HFFc6 (cell line): ENCODE measurements at regions not wholly inside any gene's neighbourhood (a gene's known extent, or its start where the extent isn't known, plus 50 kb on each side); places are given as distances from the start of the nearest gene placed in this dataset.

Experiments
- DNase-seq: peaks from one replicate; pipeline ENCODE4 v3.0.0-alpha.2; 2018
- H3K27ac Mint-ChIP-seq: 2 replicates; pipeline ENCODE4 v1.8.0; 2020; ENCODE audit warnings: mild to moderate bottlenecking, mixed read lengths
- H3K27me3 Mint-ChIP-seq: 2 replicates; pipeline ENCODE4 v1.8.0; 2021; ENCODE audit warnings: mild to moderate bottlenecking, moderate library complexity, mixed read lengths; ENCODE audit not compliant: insufficient read depth
- H3K36me3 Mint-ChIP-seq: 2 replicates; pipeline ENCODE4 v1.8.0; 2021; ENCODE audit warnings: low read depth, mixed read lengths
- H3K4me1 Mint-ChIP-seq: 2 replicates; pipeline ENCODE4 v1.8.0; 2020; ENCODE audit warnings: low read depth, mixed read lengths
- H3K4me3 Mint-ChIP-seq: 2 replicates; pipeline ENCODE4 v1.8.0; 2020; ENCODE audit warnings: mild to moderate bottlenecking, moderate library complexity, mixed read lengths
- H3K9me3 Mint-ChIP-seq: 2 replicates; pipeline ENCODE4 v1.8.0; 2020; ENCODE audit warnings: mild to moderate bottlenecking, mixed read lengths
- CTCF ChIP-seq: fragments of 200-600 bp; sonication (generic); IDR thresholded peaks from 2 replicates; pipeline ENCODE4 v1.5.0; 2021; ENCODE audit warnings: antibody characterized with exemption, mild to moderate bottlenecking

GRCh38 chr12:65756956-65757511, 67.2 kb upstream of the HMGA2 start:
- peaks cover 4% of the 10 kb centered on the region; the same call in 1 of the 2 replicates for H3K27me3 Mint-ChIP-seq
- TF ChIP-seq CTCF, result no peak
- H3K36me3 Mint-ChIP-seq, result no peaks in the 10 kb centered on the region
- H3K4me3 Mint-ChIP-seq, result no peak overlapping the region
- H3K9me3 Mint-ChIP-seq, result no peaks in the 10 kb centered on the region
- no peak for DNase-seq
- no peak overlapping the region for H3K27ac Mint-ChIP-seq
- H3K4me1 Mint-ChIP-seq, result peaks cover 40% of the 10 kb centered on the region

GRCh38 chr12:65758401-65758800, 65.9 kb upstream of the HMGA2 start:
- Mint-ChIP-seq H3K36me3 (no peaks in the 10 kb centered on the region), H3K4me1 (peaks cover 40% of the 10 kb centered on the region), H3K4me3 (no peak overlapping the region), H3K27ac (no peak overlapping the region), H3K27me3 (peaks cover 4% of the 10 kb centered on the region; the same call in 1 of the 2 replicates), H3K9me3 (no peaks in the 10 kb centered on the region)
- no peak for DNase-seq
- TF ChIP-seq CTCF, result no peak

GRCh38 chr12:65759735-65760134, 64.5 kb upstream of the HMGA2 start:
- H3K27ac Mint-ChIP-seq, result no peak overlapping the region
- H3K4me3 Mint-ChIP-seq, result no peak overlapping the region
- H3K27me3 Mint-ChIP-seq, result peaks cover 4% of the 10 kb centered on the region; the same call in 1 of the 2 replicates
- no peak for DNase-seq
- TF ChIP-seq CTCF, result no peak
- H3K9me3 Mint-ChIP-seq, result no peaks in the 10 kb centered on the region
- no peaks in the 10 kb centered on the region for H3K36me3 Mint-ChIP-seq
- peaks cover 46% of the 10 kb centered on the region for H3K4me1 Mint-ChIP-seq

- TF ChIP-seq CTCF, result no peak
- peaks cover 4% of the 10 kb centered on the region; the same call in 1 of the 2 replicates for H3K27me3 Mint-ChIP-seq
- DNase-seq, result no peak
- H3K36me3 Mint-ChIP-seq, result no peaks in the 10 kb centered on the region
- no peak overlapping the region for H3K4me3 Mint-ChIP-seq
- H3K27ac Mint-ChIP-seq, result no peak overlapping the region
- H3K9me3 Mint-ChIP-seq, result no peaks in the 10 kb centered on the region
- peaks cover 49% of the 10 kb centered on the region for H3K4me1 Mint-ChIP-seq
These were observed 63.0 kb upstream of the HMGA2 start for GRCh38 chr12:65761301-65761700.

GRCh38 chr12:65764325-65764724, 60.0 kb upstream of the HMGA2 start:
- no peaks in the 10 kb centered on the region for H3K9me3 Mint-ChIP-seq
- peaks cover 4% of the 10 kb centered on the region; the same call in 1 of the 2 replicates for H3K27me3 Mint-ChIP-seq
- no peak overlapping the region for H3K4me3 Mint-ChIP-seq
- peaks cover 24% of the 10 kb centered on the region for H3K4me1 Mint-ChIP-seq
- H3K36me3 Mint-ChIP-seq, result peaks cover 5% of the 10 kb centered on the region
- H3K27ac Mint-ChIP-seq, result no peak overlapping the region
- TF ChIP-seq CTCF, result no peak
- DNase-seq, result no peak

GRCh38 chr12:65765436-65765813, 58.9 kb upstream of the HMGA2 start:
- DNase-seq, result peak; percentile 50
- Mint-ChIP-seq H3K27me3 (peaks cover 4% of the 10 kb centered on the region; the same call in 1 of the 2 replicates), H3K4me1 (peaks cover 21% of the 10 kb centered on the region), H3K4me3 (no peak overlapping the region), H3K27ac (no peak overlapping the region), H3K9me3 (no peaks in the 10 kb centered on the region), H3K36me3 (peaks cover 9% of the 10 kb centered on the region)
- peak; percentile 31; the same call in 1 of the 2 replicates for TF ChIP-seq CTCF
